GM18867 (cell line): ENCODE measurements at regions not wholly inside any gene's neighbourhood (a gene's known extent, or its start where the extent isn't known, plus 50 kb on each side); places are given as distances from the start of the nearest gene placed in this dataset.
A peak's percentile ranks its signal among the peaks of the same experiment; 100 is the strongest.
"Not testable (repeated sequence)": the region's sequence is repeated elsewhere in the genome, so short reads cannot be mapped to it uniquely, and the experiment has no call there.

ENCODE experiments used
- ATAC-seq: cut with Tn5 transposase; IDR thresholded peaks from one replicate; pipeline ENCODE4 v1.9.1; 2021; ENCODE audit warnings: mild to moderate bottlenecking, moderate library complexity; ENCODE audit not compliant: unreplicated experiment

GRCh38 chr3:519026-519425, 322.5 kb downstream of the CHL1 start:
- ATAC-seq: no peak

GRCh38 chr3:522888-523287, 326.3 kb downstream of the CHL1 start:
- no peak for ATAC-seq

GRCh38 chr3:525415-525814, 328.9 kb downstream of the CHL1 start:
- ATAC-seq: no peak

GRCh38 chr3:535566-536416, 339.2 kb downstream of the CHL1 start:
- peak; percentile 78 for ATAC-seq

- peak; percentile 15 for ATAC-seq
Observed at GRCh38 chr3:536417-536813, 339.9 kb downstream of the CHL1 start.

- no peak for ATAC-seq
Observed at GRCh38 chr3:541062-541801, 344.7 kb downstream of the CHL1 start.

- ATAC-seq: no peak
Observed at GRCh38 chr3:542021-542420, 345.5 kb downstream of the CHL1 start.

GRCh38 chr3:549636-550035, 353.1 kb downstream of the CHL1 start:
- ATAC-seq: no peak

GRCh38 chr3:550471-550870, 353.9 kb downstream of the CHL1 start:
- no peak for ATAC-seq

GRCh38 chr3:557972-558371, 361.4 kb downstream of the CHL1 start:
- ATAC-seq: peak; percentile 98

- no peak for ATAC-seq
Observed at GRCh38 chr3:567488-568185, 371.1 kb downstream of the CHL1 start.

GRCh38 chr3:579529-579928, 383.0 kb downstream of the CHL1 start:
- not testable (repeated sequence) for ATAC-seq

GRCh38 chr3:589066-589465, 392.5 kb downstream of the CHL1 start:
- ATAC-seq: not testable (repeated sequence)

GRCh38 chr3:597304-597703, 400.7 kb downstream of the CHL1 start:
- peak; percentile 74 for ATAC-seq

- not testable (repeated sequence) for ATAC-seq
Observed at GRCh38 chr3:597746-598145, 401.2 kb downstream of the CHL1 start.

- not testable (repeated sequence) for ATAC-seq
Observed at GRCh38 chr3:607480-607879, 410.9 kb downstream of the CHL1 start.

GRCh38 chr3:621714-622113, 425.2 kb downstream of the CHL1 start:
- no peak for ATAC-seq

- peak; percentile 69 for ATAC-seq
Observed at GRCh38 chr3:622314-622713, 425.8 kb downstream of the CHL1 start.

- no peak for ATAC-seq
Observed at GRCh38 chr3:623914-624545, 427.5 kb downstream of the CHL1 start.

- ATAC-seq: peak; percentile 85
Observed at GRCh38 chr3:632571-633170, 436.1 kb downstream of the CHL1 start.

- no peak for ATAC-seq
Observed at GRCh38 chr3:634511-634910, 437.9 kb downstream of the CHL1 start.
